ENCODE measurements at regions not wholly inside any gene's neighbourhood (a gene's known extent, or its start where the extent isn't known, plus 50 kb on each side); places are given as distances from the start of the nearest gene placed in this dataset.

GRCh38 chr10:33535866-33536265 lies 201.4 kb upstream of the NRP1 start:
- Histone ChIP-seq H4K8ac (replicated peaks; ENCODE audit: insufficient read length, low read depth, low read length) (no peak overlapping the region), H2BK15ac (ENCODE audit: low read depth, low read length) (no peak overlapping the region), H2BK5ac (ENCODE audit: insufficient read length, low read length) (no peak overlapping the region), H3K4ac (ENCODE audit: low read depth, low read length) (no peak overlapping the region), H3K27me3 (ENCODE audit: insufficient read depth, low read length) (no peaks in the 10 kb centered on the region), H4K5ac (ENCODE audit: insufficient read length, low read depth, low read length) (no peak overlapping the region), H2BK120ac (ENCODE audit: low read depth, low read length, poor library complexity, severe bottlenecking) (no peak overlapping the region), H3K4me1 (ENCODE audit: insufficient read depth, low read length) (peaks cover 5% of the 10 kb centered on the region; the same call in 1 of the 2 replicates), H3K79me2 (ENCODE audit: insufficient read depth, low read length) (no peaks in the 10 kb centered on the region), H2AFZ (ENCODE audit: low read length) (no peak overlapping the region), H4K91ac (ENCODE audit: insufficient read length, low read depth, low read length) (no peak overlapping the region), H3K23me2 (ENCODE audit: insufficient read length, low read depth, low read length, poor library complexity, severe bottlenecking) (no peaks in the 10 kb centered on the region), H4K20me1 (ENCODE audit: control insufficient read depth, insufficient read depth, insufficient read length) (no peaks in the 10 kb centered on the region), H3K9ac (ENCODE audit: extremely low read depth, insufficient read length, low read length) (no peak overlapping the region), H2BK12ac (ENCODE audit: insufficient read length, low read depth, low read length) (no peak overlapping the region), H3T11ph (ENCODE audit: low read length) (no peak overlapping the region), H2BK20ac (ENCODE audit: low read depth, low read length, poor library complexity, severe bottlenecking) (no peak overlapping the region), H3K23ac (ENCODE audit: insufficient read length, low read depth, low read length) (no peak overlapping the region), H3K27ac (ENCODE audit: insufficient read length, low read depth, low read length) (no peak overlapping the region), H3K9me3 (ENCODE audit: control insufficient read depth, low read depth, low read length) (no peaks in the 10 kb centered on the region), H3K18ac (ENCODE audit: insufficient read length, low read depth, low read length) (no peak overlapping the region), H3K56ac (ENCODE audit: insufficient read length, low read depth, low read length) (no peak overlapping the region), H3K4me2 (ENCODE audit: insufficient read depth, insufficient read length, low read length) (no peak overlapping the region), H3K79me1 (ENCODE audit: insufficient read depth, low read depth, low read length, poor library complexity, severe bottlenecking) (no peaks in the 10 kb centered on the region), H3K14ac (ENCODE audit: insufficient read depth, low read length) (no peak overlapping the region), H2AK5ac (ENCODE audit: insufficient read length, low read length) (no peak overlapping the region)
- Mint-ChIP-seq H3K27ac (no peak overlapping the region), H3K9me3 (peaks cover 0 to 3% of the 10 kb centered on the region in 2 experiments; a peak in 2 of 5 replicates), H3K4me3 (no peak overlapping the region), H3K27me3 (ENCODE audit: low read depth) (no peaks in the 10 kb centered on the region), H3K36me3 (ENCODE audit: insufficient read depth in 1 of 3, low read depth in 3 of 3) (peaks cover 0 to 4% (median 0%) of the 10 kb centered on the region in 3 experiments; a peak in 2 of 7 replicates), H3K4me1 (peaks cover 24 to 30% of the 10 kb centered on the region in 2 experiments)
- DNase-seq = no peak
- no peak for TF ChIP-seq CTCF (conservative IDR thresholded peaks at IDR 0.05)

Measured in H9 (cell line).